ENCODE measurements at regions not wholly inside any gene's neighbourhood (a gene's known extent, or its start where the extent isn't known, plus 50 kb on each side); places are given as distances from the start of the nearest gene placed in this dataset.

- no peak overlapping the region for H3K27ac ChIP-seq (ENCODE audit: low read length)
- H3K9ac ChIP-seq (ENCODE audit: low read depth, low read length) = no peak overlapping the region
- no peaks in the 10 kb centered on the region for H3K36me3 ChIP-seq (ENCODE audit: insufficient read depth, low read depth, low read length)
- no peaks in the 10 kb centered on the region for H3K4me1 ChIP-seq (ENCODE audit: insufficient read depth, low read length)
- H3K27me3 ChIP-seq (ENCODE audit: insufficient read depth, low read length) = no peaks in the 10 kb centered on the region
- no peaks in the 10 kb centered on the region for H3K9me3 ChIP-seq (ENCODE audit: insufficient read depth, low read depth, low read length)
- H3K4me3 ChIP-seq (ENCODE audit: low read length) = no peak overlapping the region
Measured at GRCh38 chr17:14940938-14941265, 324.2 kb downstream of the PMP22 start.

- Histone ChIP-seq H3K9ac (ENCODE audit: low read depth, low read length) (no peak overlapping the region), H3K27ac (ENCODE audit: low read length) (no peak overlapping the region), H3K27me3 (ENCODE audit: insufficient read depth, low read length) (no peaks in the 10 kb centered on the region), H3K36me3 (ENCODE audit: insufficient read depth, low read depth, low read length) (no peaks in the 10 kb centered on the region), H3K9me3 (ENCODE audit: insufficient read depth, low read depth, low read length) (no peaks in the 10 kb centered on the region), H3K4me3 (ENCODE audit: low read length) (no peak overlapping the region), H3K4me1 (ENCODE audit: insufficient read depth, low read length) (no peaks in the 10 kb centered on the region)
Measured at GRCh38 chr17:14940108-14940937, 324.8 kb downstream of the PMP22 start.

GRCh38 chr17:14935845-14936485 is 329.2 kb downstream of the PMP22 start:
- Histone ChIP-seq H3K4me1 (ENCODE audit: insufficient read depth, low read length) (no peaks in the 10 kb centered on the region), H3K27me3 (ENCODE audit: insufficient read depth, low read length) (no peaks in the 10 kb centered on the region), H3K36me3 (ENCODE audit: insufficient read depth, low read depth, low read length) (no peaks in the 10 kb centered on the region), H3K4me3 (ENCODE audit: low read length) (no peak overlapping the region), H3K9me3 (ENCODE audit: insufficient read depth, low read depth, low read length) (no peaks in the 10 kb centered on the region), H3K27ac (ENCODE audit: low read length) (no peak overlapping the region), H3K9ac (ENCODE audit: low read depth, low read length) (no peak overlapping the region)

DNA sequence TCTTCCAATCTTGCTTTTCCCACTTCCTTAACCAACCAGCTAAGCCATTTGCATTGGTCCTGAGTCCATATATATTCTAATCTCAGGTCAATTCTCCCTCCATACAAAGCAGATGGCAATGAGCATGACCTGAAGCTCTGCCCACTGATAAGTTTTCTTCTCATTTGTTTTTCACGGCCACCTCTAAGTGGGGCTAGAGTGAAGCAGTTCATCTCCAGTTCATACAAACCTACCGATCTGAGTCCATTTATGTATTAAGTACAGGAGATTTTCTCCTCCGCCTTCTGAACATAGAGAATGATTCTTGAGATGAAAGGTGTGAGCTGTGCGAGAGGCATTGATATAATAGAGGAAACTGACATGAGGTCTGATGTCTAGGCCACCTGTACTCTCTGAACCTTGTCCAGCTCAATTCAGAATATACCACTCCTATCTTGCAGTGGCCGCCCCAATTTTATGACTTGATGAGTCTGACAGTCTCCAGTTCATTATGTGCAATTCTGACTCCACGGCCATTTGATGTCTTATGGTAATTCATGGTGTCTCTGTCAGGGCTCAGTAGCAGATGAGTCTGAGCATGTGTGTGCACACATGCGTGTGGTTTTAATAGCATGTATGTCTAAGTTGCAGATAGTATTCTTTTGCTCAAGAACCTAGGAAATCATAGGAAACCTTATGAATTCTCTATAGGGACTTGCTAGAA is 329.8 kb downstream of the PMP22 start:
- Histone ChIP-seq H3K4me3 (ENCODE audit: low read length) (no peak overlapping the region), H3K9me3 (ENCODE audit: insufficient read depth, low read depth, low read length) (no peaks in the 10 kb centered on the region), H3K4me1 (ENCODE audit: insufficient read depth, low read length) (no peaks in the 10 kb centered on the region), H3K27me3 (ENCODE audit: insufficient read depth, low read length) (no peaks in the 10 kb centered on the region), H3K27ac (ENCODE audit: low read length) (no peak overlapping the region), H3K9ac (ENCODE audit: low read depth, low read length) (no peak overlapping the region), H3K36me3 (ENCODE audit: insufficient read depth, low read depth, low read length) (no peaks in the 10 kb centered on the region)

DNA sequence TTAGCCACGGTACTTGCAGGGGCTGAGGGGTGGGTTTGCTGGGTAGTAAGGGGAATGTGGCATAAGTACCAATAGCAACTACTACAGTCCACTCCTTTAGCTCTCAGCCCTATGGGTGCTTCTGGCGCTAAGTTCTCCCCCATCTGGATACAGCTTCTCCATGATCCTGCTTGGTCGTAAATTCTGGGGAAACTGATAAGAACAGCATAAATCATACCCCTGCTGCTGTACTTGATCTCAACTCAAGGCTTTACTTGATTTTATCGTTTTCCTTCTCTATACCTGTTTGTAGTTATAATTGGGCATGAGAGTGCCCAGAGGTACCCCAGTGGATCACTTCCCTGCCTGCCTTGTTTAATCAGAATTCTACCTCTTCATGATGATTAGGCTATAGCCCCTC is 331.4 kb downstream of the PMP22 start:
- no peaks in the 10 kb centered on the region for H3K4me1 ChIP-seq (ENCODE audit: insufficient read depth, low read length)
- no peak overlapping the region for H3K4me3 ChIP-seq (ENCODE audit: low read length)
- no peaks in the 10 kb centered on the region for H3K36me3 ChIP-seq (ENCODE audit: insufficient read depth, low read depth, low read length)
- no peak overlapping the region for H3K9ac ChIP-seq (ENCODE audit: low read depth, low read length)
- H3K9me3 ChIP-seq (ENCODE audit: insufficient read depth, low read depth, low read length) = no peaks in the 10 kb centered on the region
- H3K27ac ChIP-seq (ENCODE audit: low read length) = no peak overlapping the region
- H3K27me3 ChIP-seq (ENCODE audit: insufficient read depth, low read length) = no peaks in the 10 kb centered on the region

DNA sequence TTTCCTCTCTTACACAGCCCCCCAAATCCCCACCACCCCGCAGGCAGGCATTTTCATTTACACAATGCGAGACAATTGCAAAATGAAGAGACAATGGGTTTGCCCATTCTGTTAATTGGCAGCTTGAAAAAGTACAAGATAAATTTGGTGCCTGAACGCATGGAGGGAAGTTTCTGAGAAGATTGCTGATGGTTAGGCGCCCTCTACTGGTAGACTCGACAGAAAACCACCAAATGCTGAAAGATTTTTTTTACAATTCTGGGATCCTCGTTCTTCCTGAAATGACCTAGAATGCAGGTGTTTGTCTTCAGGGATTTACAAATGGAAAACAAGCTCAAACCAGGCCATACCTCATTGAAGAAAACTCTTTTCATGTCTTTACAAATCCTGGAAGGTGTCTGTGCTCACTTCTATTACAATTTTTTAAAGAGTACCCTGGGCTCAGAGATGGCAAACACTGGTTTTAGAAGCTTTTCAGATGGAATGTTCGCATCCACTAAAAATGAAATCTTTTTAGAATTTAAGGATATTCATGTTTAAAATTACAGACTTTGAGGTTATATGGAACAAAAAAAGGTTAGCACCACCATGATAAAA is 338.5 kb downstream of the PMP22 start:
- no peaks in the 10 kb centered on the region for H3K36me3 ChIP-seq (ENCODE audit: insufficient read depth, low read depth, low read length)
- H3K27me3 ChIP-seq (ENCODE audit: insufficient read depth, low read length) = no peaks in the 10 kb centered on the region
- no peaks in the 10 kb centered on the region for H3K4me1 ChIP-seq (ENCODE audit: insufficient read depth, low read length)
- no peak overlapping the region for H3K27ac ChIP-seq (ENCODE audit: low read length)
- no peak overlapping the region for H3K9ac ChIP-seq (ENCODE audit: low read depth, low read length)
- H3K4me3 ChIP-seq (ENCODE audit: low read length) = no peak overlapping the region
- peaks cover 10% of the 10 kb centered on the region for H3K9me3 ChIP-seq (ENCODE audit: insufficient read depth, low read depth, low read length)

DNA sequence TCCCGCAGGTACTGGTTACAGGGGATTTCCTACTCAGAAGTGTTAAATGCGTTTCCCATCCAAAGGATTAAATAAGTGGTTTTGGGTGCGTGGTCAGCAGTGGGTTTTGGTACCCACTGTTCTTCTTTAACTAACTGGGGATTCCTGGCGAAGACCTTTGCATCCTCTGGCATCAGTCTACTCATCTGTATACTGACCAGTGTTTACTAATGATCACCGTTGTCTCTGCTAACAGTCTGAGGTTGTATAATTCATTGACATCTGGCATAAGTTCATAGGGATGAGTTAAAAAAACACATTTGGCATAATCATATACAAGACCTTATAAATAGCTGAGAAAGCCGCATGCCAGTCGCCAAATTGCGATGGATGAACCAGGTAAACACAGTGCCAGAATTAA is 339.1 kb downstream of the PMP22 start:
- Histone ChIP-seq H3K36me3 (ENCODE audit: insufficient read depth, low read depth, low read length) (no peaks in the 10 kb centered on the region), H3K9ac (ENCODE audit: low read depth, low read length) (no peak overlapping the region), H3K9me3 (ENCODE audit: insufficient read depth, low read depth, low read length) (peaks cover 10% of the 10 kb centered on the region), H3K27ac (ENCODE audit: low read length) (no peak overlapping the region), H3K4me3 (ENCODE audit: low read length) (no peak overlapping the region), H3K27me3 (ENCODE audit: insufficient read depth, low read length) (no peaks in the 10 kb centered on the region), H3K4me1 (ENCODE audit: insufficient read depth, low read length) (no peaks in the 10 kb centered on the region)

DNA sequence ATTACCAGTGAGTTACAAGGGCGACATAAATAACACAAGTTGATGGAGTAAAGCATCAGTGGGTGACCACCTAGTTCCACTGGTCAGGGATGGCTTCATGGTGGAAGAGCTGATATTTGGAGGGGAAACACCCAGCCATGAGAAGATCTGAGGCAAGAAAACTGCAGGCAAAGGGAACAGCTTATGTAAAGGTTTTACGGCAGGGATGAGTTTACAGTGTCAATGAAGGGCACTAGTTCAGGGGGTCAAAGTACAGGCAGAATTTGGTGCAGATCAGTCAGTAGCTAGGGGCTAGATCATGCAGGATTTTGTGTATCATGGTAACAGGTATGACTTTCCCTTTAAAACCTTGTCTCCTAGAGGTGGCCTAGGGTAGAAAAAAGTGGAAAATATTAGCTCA is 339.6 kb downstream of the PMP22 start:
- Histone ChIP-seq H3K27ac (ENCODE audit: low read length) (no peak overlapping the region), H3K27me3 (ENCODE audit: insufficient read depth, low read length) (no peaks in the 10 kb centered on the region), H3K9me3 (ENCODE audit: insufficient read depth, low read depth, low read length) (peaks cover 10% of the 10 kb centered on the region), H3K4me1 (ENCODE audit: insufficient read depth, low read length) (no peaks in the 10 kb centered on the region; the same call in 1 of the 2 replicates), H3K36me3 (ENCODE audit: insufficient read depth, low read depth, low read length) (no peaks in the 10 kb centered on the region), H3K9ac (ENCODE audit: low read depth, low read length) (no peak overlapping the region), H3K4me3 (ENCODE audit: low read length) (no peak overlapping the region)

DNA sequence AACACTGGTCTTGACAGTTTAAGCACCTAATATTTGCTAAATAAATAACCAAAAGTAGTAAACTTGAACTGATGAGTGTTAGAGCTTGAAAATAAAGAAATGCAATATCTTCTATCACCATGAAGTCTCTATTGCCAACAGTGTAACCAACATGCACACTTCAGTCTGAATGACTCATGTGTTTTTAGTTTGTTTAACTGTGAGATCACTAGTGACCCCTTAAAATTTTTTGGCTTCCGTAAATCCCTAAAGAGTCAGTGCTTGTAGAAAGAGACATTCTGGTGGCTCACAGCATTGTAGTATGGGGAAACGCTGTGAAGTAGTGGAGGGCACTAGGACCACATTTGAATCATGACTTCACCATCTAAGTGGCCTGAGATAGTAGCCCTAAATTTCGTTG is 341.1 kb downstream of the PMP22 start:
- Histone ChIP-seq H3K27me3 (ENCODE audit: insufficient read depth, low read length) (no peaks in the 10 kb centered on the region), H3K4me3 (ENCODE audit: low read length) (no peak overlapping the region), H3K27ac (ENCODE audit: low read length) (no peak overlapping the region), H3K36me3 (ENCODE audit: insufficient read depth, low read depth, low read length) (no peaks in the 10 kb centered on the region), H3K4me1 (ENCODE audit: insufficient read depth, low read length) (peaks cover 10% of the 10 kb centered on the region; the same call in 1 of the 2 replicates), H3K9me3 (ENCODE audit: insufficient read depth, low read depth, low read length) (peaks cover 10% of the 10 kb centered on the region), H3K9ac (ENCODE audit: low read depth, low read length) (no peak overlapping the region)

GRCh38 chr17:14922411-14922810 is 342.7 kb downstream of the PMP22 start:
- Histone ChIP-seq H3K9me3 (ENCODE audit: insufficient read depth, low read depth, low read length) (peaks cover 10% of the 10 kb centered on the region), H3K4me1 (ENCODE audit: insufficient read depth, low read length) (peaks cover 17% of the 10 kb centered on the region; the same call in 1 of the 2 replicates), H3K36me3 (ENCODE audit: insufficient read depth, low read depth, low read length) (no peaks in the 10 kb centered on the region), H3K9ac (ENCODE audit: low read depth, low read length) (no peak overlapping the region), H3K27me3 (ENCODE audit: insufficient read depth, low read length) (no peaks in the 10 kb centered on the region), H3K4me3 (ENCODE audit: low read length) (no peak overlapping the region), H3K27ac (ENCODE audit: low read length) (no peak overlapping the region)

DNA sequence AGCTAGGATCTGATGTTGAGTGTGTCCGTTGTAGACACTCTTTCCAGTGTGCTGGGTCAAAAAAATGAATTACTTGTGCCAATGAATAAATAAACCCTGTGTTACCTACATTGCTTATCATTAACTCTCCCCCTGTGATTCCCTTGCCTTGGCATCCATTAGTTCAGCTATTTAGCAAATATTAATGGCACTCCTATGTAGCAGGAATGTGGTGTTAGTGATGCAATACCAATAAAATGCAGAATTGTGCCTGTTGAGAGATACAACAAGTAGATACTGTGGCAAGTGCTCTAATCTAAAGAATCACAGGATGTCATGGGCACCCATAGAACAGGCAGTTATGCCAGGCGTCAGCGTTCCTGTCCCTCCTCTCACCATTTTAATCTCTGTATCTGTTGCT is 343.2 kb downstream of the PMP22 start:
- peaks cover 10% of the 10 kb centered on the region for H3K9me3 ChIP-seq (ENCODE audit: insufficient read depth, low read depth, low read length)
- H3K4me3 ChIP-seq (ENCODE audit: low read length) = no peak overlapping the region
- H3K4me1 ChIP-seq (ENCODE audit: insufficient read depth, low read length) = peaks cover 17% of the 10 kb centered on the region; the same call in 1 of the 2 replicates
- no peaks in the 10 kb centered on the region for H3K27me3 ChIP-seq (ENCODE audit: insufficient read depth, low read length)
- H3K9ac ChIP-seq (ENCODE audit: low read depth, low read length) = no peak overlapping the region
- no peak overlapping the region for H3K27ac ChIP-seq (ENCODE audit: low read length)
- no peaks in the 10 kb centered on the region for H3K36me3 ChIP-seq (ENCODE audit: insufficient read depth, low read depth, low read length)
